ENCODE measurements at regions not wholly inside any gene's neighbourhood (a gene's known extent, or its start where the extent isn't known, plus 50 kb on each side); places are given as distances from the start of the nearest gene placed in this dataset.
"Not testable (repeated sequence)": the region's sequence is repeated elsewhere in the genome, so short reads cannot be mapped to it uniquely, and the experiment has no call there.

DNA sequence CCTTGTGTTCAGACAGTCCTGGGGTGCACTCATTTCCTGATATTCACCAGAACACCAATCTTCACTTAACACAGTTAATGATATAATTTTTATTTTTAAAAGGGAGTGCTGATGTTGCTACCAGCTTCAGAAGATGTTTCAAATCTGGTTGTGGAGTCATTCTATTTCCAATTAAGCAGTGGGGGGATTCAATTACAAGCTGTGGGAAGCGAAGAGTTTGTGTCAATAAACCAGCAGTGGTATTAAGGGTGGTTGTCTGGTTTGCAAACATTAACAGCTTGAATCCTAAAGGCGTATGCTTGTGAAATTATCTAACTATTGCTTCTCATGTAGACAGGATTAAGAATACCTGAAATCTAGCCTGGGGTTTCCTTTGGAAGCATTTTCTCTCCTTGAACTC lies 1637.5 kb upstream of the GOT2 start:
- H3K4me1 Mint-ChIP-seq: no peaks in the 10 kb centered on the region
- no peak for DNase-seq
- no peaks in the 10 kb centered on the region for H3K9me3 Mint-ChIP-seq
- H3K36me3 Mint-ChIP-seq: no peaks in the 10 kb centered on the region
- H3K27ac Mint-ChIP-seq: no peak overlapping the region
- no peak overlapping the region for H3K4me3 Mint-ChIP-seq
- no peaks in the 10 kb centered on the region for H3K27me3 Mint-ChIP-seq

DNA sequence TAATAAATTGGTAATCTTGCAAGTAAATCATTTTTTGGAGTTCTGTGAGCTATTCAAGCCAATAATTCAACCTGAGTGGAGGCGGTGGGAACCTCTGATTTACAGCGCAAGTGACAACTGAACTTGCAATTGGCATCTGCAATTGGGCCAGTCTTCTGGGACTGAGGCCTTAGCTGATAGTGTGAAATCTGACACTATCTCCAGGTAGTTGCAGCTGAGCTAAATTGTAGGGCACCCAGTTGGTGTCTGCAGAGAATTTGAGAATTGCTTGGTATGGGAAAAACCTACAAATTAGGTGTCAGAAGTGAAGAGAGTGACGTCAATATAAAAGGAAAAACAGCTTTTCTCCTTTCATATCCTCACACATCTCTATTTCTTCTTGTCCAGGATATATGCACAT lies 1633.6 kb upstream of the GOT2 start:
- no peaks in the 10 kb centered on the region for H3K4me1 Mint-ChIP-seq
- H3K27me3 Mint-ChIP-seq: no peaks in the 10 kb centered on the region
- no peaks in the 10 kb centered on the region for H3K9me3 Mint-ChIP-seq
- H3K27ac Mint-ChIP-seq: no peak overlapping the region
- no peak for DNase-seq
- H3K4me3 Mint-ChIP-seq: no peak overlapping the region
- H3K36me3 Mint-ChIP-seq: no peaks in the 10 kb centered on the region

DNA sequence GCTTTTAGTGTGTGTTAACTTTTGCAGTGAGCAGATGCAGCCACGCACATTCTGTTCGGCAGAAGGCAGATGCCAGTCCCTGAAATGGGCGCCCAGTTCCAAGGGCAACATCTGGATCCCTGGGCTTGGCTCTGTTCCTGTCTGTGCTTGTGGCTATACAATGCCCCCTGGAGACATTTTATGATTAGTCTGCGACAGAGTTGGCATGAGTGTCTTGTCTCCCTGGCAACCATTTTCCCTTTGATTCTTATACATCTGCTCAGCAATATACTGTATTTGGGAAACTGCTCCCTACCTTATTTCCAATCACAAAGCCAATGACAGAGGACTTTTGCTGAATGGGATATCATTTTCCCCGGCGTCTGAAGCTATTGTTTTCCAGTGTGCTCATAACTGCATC lies 1629.5 kb upstream of the GOT2 start:
- no peak overlapping the region for H3K4me3 Mint-ChIP-seq
- no peak overlapping the region for H3K27ac Mint-ChIP-seq
- H3K4me1 Mint-ChIP-seq: no peaks in the 10 kb centered on the region
- no peaks in the 10 kb centered on the region for H3K9me3 Mint-ChIP-seq
- H3K27me3 Mint-ChIP-seq: no peaks in the 10 kb centered on the region
- H3K36me3 Mint-ChIP-seq: no peaks in the 10 kb centered on the region
- DNase-seq: no peak

DNA sequence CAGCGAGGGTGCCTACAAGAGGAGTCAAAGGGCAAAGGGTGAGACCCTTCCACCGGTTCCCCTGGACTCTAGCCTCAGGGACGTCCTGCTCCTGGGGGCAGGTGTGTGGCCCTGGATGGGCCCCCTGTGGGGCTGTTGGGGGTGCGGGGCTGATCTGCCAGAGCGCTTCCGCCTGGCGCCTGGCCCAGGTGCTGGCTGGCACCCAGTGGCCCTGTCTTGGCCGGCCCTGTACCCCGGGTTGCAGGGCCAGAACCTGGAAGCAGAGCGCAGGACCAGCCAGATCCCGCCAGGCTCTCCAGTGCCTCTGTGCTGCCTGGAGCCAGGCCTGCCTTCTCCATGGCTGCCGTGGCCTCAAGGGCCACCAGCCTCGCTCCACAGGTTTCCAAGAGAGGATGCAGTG lies 1625.8 kb upstream of the GOT2 start:
- not testable (repeated sequence) for H3K4me1 Mint-ChIP-seq, DNase-seq, H3K27ac Mint-ChIP-seq, H3K4me3 Mint-ChIP-seq, H3K36me3 Mint-ChIP-seq, H3K9me3 Mint-ChIP-seq, H3K27me3 Mint-ChIP-seq

DNA sequence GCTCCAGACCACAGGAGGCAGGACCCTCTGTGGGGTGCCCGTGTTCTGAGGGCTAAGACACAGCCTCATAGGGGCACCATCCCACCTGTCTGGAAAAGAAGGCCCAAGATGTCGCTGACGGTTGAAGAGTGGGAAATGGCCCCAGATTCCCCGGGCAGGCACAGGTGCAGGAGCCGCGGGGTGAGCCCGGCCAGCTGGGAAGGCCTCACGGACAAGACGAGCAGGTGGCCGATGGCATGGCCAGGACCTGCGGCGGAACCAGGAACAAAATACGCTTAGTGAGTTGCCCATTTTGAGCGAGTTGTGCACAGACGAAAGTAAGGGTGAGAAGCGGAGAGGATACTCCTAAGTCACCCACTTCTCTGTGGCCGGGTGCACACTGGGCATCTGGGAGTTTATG lies 1625.3 kb upstream of the GOT2 start:
- not testable (repeated sequence) for H3K4me1 Mint-ChIP-seq, H3K27ac Mint-ChIP-seq, DNase-seq, H3K27me3 Mint-ChIP-seq, H3K9me3 Mint-ChIP-seq, H3K36me3 Mint-ChIP-seq, H3K4me3 Mint-ChIP-seq

DNA sequence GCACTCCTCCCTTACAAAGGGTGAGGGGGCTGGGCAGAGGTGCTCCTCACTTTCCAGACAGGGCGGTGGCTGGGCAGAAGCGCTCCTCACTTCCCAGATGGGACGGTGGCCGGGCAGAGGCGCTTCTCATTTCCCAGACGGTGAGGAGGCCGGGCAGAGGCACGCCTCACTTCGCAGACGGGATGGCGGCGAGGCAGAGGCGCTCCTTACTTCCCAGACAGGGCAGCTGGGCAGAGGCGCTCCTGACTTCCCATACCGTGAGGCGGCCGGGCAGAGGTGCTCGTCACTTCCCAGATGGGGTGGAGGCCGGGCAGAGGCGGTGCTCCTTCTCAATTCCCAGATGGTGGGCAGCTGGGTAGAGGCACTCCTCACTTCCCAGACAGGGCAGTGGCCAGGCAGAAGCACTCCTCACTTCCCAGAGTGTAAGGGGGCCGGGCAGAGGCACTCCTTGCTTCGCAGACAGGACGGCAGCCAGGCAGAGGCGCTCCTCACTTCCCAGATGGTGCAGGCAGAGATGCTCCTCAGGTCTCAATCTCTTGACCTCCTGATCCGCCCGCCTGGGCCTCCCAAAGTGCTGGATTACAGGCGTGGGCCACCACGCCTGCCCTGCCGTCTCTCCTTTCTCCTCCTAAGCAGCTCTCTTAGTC lies 1623.9 kb upstream of the GOT2 start:
- H3K36me3 Mint-ChIP-seq, H3K27me3 Mint-ChIP-seq, H3K4me1 Mint-ChIP-seq, H3K4me3 Mint-ChIP-seq, H3K27ac Mint-ChIP-seq, DNase-seq, H3K9me3 Mint-ChIP-seq: not testable (repeated sequence)

DNA sequence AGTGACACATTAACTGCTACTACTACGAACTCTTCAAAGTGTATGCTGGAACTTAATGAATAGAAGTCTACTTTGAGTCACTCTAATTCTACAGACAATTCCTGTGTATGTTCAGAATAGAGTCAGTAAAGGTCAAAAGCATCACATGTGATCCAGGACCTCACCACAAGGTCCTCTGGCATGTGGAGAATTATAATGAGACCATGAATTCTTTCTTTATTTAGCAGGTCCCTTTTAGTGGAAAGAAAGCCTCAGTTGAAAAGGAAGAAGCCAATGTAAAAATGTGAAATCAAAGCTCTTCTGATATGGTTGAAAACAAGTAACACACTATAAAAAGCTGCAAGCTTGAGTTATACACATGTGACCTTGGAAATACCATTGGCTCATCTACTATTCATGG lies 1612.1 kb upstream of the GOT2 start:
- no peak for DNase-seq
- H3K4me3 Mint-ChIP-seq: no peak overlapping the region

DNA sequence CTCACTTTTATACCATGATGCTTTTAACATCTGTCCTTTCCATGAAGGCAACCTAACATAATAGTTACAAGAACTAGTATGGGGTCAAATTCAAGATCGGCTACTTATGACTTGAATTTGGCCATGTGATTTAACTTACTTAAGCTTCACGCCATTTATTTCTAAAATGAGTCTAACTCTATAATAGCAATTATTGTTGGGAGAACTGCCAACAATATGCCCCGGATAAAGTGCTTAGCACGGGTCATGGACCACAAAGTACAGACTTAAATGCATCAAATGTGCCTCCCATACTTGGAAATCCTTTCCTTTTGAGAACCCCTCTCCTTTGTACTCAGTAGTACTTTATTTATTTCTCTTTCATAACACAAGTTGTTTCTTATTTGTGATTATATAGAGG lies 1603.6 kb upstream of the GOT2 start:
- DNase-seq: no peak
- Mint-ChIP-seq H3K9me3 (peaks cover 3% of the 10 kb centered on the region), H3K4me3 (no peak overlapping the region), H3K27ac (no peak overlapping the region), H3K27me3 (no peaks in the 10 kb centered on the region), H3K4me1 (no peaks in the 10 kb centered on the region), H3K36me3 (no peaks in the 10 kb centered on the region)

More for the DNA sequence above, 1612.1 kb upstream of the GOT2 start:
- Mint-ChIP-seq H3K4me1 (no peaks in the 10 kb centered on the region), H3K9me3 (peaks cover 3% of the 10 kb centered on the region), H3K36me3 (no peaks in the 10 kb centered on the region), H3K27me3 (no peaks in the 10 kb centered on the region), H3K27ac (no peak overlapping the region)

DNA sequence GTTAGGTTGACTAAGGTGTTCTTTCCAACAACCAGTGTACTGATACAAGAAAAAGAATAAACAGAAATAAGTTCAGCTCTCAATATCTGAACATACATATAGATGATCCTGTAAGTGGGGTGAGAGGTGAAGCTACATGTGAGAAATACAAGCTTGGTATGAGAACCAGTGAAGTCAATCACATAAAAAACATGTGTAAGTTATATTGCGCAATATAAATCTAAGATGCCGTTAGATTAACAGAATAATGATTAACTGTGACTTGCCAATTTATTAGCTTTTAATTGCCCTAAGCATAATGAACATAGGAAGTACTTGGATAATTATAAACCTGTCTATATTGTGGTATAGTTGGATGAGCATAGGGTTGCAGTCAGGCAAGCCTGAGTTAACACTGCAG lies 1597.1 kb upstream of the GOT2 start:
- Mint-ChIP-seq H3K36me3 (no peaks in the 10 kb centered on the region), H3K4me1 (no peaks in the 10 kb centered on the region), H3K27ac (no peak overlapping the region), H3K4me3 (no peak overlapping the region), H3K9me3 (peaks cover 3% of the 10 kb centered on the region), H3K27me3 (no peaks in the 10 kb centered on the region)
- DNase-seq: no peak

DNA sequence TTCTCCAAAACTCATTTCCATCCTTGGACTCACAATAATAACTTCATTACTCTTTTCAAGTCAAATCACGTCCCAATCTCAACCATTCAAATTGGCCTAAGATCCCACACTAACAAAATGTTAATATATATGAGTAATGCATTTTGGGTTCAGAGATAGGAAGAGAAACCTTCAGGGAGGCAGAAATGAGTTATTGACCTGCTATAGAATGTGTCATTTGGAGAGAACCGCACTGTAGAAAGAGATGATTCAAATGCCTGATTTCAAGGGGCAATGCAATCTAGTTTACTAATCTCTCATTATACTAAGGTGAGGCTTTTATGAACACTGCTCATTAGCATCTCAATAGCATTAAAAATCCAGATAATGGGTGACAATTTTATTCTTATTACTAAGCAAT lies 1595.0 kb upstream of the GOT2 start:
- Mint-ChIP-seq H3K9me3 (peaks cover 1% of the 10 kb centered on the region), H3K27me3 (no peaks in the 10 kb centered on the region), H3K27ac (no peak overlapping the region), H3K36me3 (no peaks in the 10 kb centered on the region), H3K4me1 (no peaks in the 10 kb centered on the region), H3K4me3 (no peak overlapping the region)
- DNase-seq: no peak

DNA sequence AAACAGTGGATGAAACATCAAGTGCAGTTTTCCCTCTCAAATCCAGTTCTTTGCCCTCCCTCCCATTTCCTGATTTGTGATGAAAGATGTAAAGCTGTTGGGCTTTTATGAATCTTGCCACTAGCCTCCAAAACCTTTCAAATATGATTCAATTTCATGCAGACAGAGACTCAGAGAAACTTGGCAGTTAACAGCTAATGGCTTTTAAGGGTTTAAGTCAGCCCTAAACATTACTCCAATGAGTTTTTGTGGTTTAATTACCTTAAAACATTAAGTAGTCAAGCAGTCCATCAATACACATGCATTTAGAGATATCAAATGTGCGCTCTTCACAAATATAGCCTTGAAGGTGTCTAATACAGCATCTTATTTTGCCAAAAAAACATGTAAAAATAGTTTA lies 1594.0 kb upstream of the GOT2 start:
- Mint-ChIP-seq H3K27ac (no peak overlapping the region), H3K4me1 (no peaks in the 10 kb centered on the region), H3K27me3 (no peaks in the 10 kb centered on the region), H3K4me3 (no peak overlapping the region), H3K9me3 (peaks cover 1% of the 10 kb centered on the region), H3K36me3 (no peaks in the 10 kb centered on the region)
- no peak for DNase-seq

DNA sequence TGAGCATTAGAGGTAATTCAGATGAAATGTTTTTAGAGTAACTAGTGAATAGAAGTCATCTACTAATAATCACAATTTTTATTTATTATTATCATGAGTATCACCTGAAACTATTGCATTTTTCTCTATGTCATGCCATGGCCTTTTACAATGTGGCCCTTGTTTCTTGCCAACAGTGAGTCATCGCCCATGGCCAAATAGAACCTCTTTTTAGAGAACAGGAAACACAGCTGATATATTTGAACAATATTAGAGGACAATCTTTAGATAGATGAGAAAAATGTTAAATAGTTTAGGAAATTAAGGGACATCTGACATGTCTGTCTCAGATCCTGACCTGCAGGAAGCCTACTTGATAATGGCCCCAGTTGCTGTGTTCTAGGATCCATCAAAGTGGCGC lies 1584.4 kb upstream of the GOT2 start:
- H3K36me3 Mint-ChIP-seq: no peaks in the 10 kb centered on the region
- DNase-seq: no peak
- peaks cover 3% of the 10 kb centered on the region for H3K9me3 Mint-ChIP-seq
- H3K4me3 Mint-ChIP-seq: no peak overlapping the region
- no peak overlapping the region for H3K27ac Mint-ChIP-seq
- H3K27me3 Mint-ChIP-seq: no peaks in the 10 kb centered on the region
- no peaks in the 10 kb centered on the region for H3K4me1 Mint-ChIP-seq

DNA sequence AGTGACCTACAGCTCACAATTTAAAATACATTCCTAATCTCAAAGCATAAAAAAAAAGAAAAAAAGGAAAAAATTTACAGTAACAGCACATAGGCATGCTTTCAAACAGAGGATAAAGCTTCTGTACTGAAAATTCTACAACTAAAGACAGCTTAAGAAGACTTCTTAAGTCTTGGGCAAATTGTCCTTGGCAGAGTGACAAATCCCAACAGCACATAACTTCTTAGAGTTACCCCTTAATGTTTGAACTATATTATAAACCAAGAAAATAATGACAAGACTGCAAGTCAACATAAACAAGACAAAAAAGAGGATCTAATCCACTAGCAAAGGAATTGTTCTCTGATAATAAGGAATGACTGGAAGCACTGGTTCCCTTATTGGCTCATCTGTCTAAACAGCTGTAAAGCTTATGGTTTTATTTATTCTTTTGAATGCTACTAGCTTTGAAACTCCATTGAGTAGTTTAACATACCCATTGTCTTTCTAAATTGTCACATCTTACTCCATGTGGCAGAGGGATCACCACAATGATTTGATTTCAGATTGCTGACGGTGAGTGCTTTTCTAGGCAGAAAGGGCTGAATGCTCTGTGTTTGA lies 1576.8 kb upstream of the GOT2 start:
- no peaks in the 10 kb centered on the region for H3K36me3 Mint-ChIP-seq
- H3K9me3 Mint-ChIP-seq: peaks cover 3% of the 10 kb centered on the region
- no peaks in the 10 kb centered on the region for H3K27me3 Mint-ChIP-seq
- no peak for DNase-seq
- H3K4me3 Mint-ChIP-seq: no peak overlapping the region
- H3K4me1 Mint-ChIP-seq: no peaks in the 10 kb centered on the region
- H3K27ac Mint-ChIP-seq: no peak overlapping the region

DNA sequence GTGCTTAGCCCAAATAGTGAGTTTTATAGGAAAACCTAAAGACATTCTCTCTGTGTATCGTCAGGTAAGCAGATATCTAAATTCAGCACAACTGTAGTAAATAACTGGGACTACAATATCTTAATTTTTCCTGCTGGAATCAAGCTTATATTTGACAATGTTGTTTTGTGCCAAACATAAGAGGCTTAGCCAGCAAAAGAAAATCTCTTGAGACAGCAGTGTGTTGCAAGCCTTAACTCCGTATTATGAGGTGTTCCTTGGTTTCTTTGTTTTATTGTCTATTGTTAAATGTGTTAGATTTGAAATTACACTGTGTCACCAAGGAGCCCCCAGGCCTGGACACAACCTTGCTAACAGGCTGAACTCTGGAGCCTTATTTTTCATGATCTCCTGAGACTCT lies 1570.6 kb upstream of the GOT2 start:
- no peaks in the 10 kb centered on the region for H3K36me3 Mint-ChIP-seq
- H3K4me1 Mint-ChIP-seq: no peaks in the 10 kb centered on the region
- peaks cover 4% of the 10 kb centered on the region for H3K9me3 Mint-ChIP-seq
- H3K27me3 Mint-ChIP-seq: no peaks in the 10 kb centered on the region
- no peak overlapping the region for H3K27ac Mint-ChIP-seq
- no peak for DNase-seq
- H3K4me3 Mint-ChIP-seq: no peak overlapping the region

DNA sequence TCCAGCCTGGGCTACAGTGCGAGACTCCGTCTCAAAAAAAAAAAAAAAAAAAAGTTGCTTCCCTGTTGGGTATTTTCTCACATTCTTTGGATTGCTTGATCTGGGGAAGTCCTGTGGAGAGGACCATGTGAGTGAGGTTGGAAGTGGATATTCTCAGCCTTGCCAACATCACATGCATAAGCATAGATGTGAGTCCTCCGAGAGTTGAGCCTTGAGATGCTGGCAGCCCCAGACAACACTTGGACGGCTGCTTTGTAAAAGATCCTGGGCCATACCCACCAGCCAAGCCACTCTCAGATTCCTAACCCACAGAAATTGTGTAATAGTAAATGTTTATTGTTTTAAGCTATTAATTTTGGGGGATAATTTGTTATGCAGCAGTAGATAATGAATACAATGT lies 1570.0 kb upstream of the GOT2 start:
- no peaks in the 10 kb centered on the region for H3K27me3 Mint-ChIP-seq

DNA sequence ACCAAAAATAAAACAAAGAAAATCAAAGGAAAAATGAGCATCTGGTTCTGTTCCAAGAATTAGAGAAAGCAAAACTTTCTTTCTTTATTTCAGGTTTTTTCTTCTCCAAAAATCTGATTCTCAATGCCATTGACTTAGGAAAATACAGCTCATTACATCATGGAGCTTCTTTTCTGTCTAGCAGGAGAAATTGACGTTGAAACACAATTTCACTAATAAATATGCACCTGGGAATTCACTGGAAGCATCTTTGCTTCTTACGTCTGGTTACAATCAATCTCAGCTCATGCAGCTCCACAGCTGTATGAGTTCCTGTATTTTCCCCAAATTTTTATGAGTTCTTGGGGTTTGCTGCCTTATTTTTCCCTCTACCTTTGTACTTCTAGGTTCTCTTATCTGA lies 1568.6 kb upstream of the GOT2 start:
- Mint-ChIP-seq H3K4me3 (no peak overlapping the region), H3K27ac (no peak overlapping the region), H3K27me3 (no peaks in the 10 kb centered on the region), H3K4me1 (no peaks in the 10 kb centered on the region), H3K9me3 (peaks cover 1% of the 10 kb centered on the region), H3K36me3 (no peaks in the 10 kb centered on the region)
- DNase-seq: no peak

More for the DNA sequence above, 1570.0 kb upstream of the GOT2 start:
- no peak overlapping the region for H3K4me3 Mint-ChIP-seq
- no peaks in the 10 kb centered on the region for H3K36me3 Mint-ChIP-seq
- no peak overlapping the region for H3K27ac Mint-ChIP-seq
- H3K9me3 Mint-ChIP-seq: peaks cover 4% of the 10 kb centered on the region
- no peaks in the 10 kb centered on the region for H3K4me1 Mint-ChIP-seq
- no peak for DNase-seq

Measured in activated naive CD8-positive, alpha-beta T cell treated with anti-CD3 and anti-CD28 coated beads for 36 hours (primary cell).